ENCODE measurements at regions not wholly inside any gene's neighbourhood (a gene's known extent, or its start where the extent isn't known, plus 50 kb on each side); places are given as distances from the start of the nearest gene placed in this dataset.

- 98% methylated on average over 4 of the region's 4 CpGs; no CpG with 5 or more reads in 1 of the 2 donors for WGBS, 2 donors (ENCODE audit: low coverage in 1 of 2)
- no peak overlapping the region for H3K27ac ChIP-seq
- no peak overlapping the region for H3K4me3 ChIP-seq
- H3K9me3 ChIP-seq = no peaks in the 10 kb centered on the region
- H3K27me3 ChIP-seq = no peaks in the 10 kb centered on the region
- TF ChIP-seq CTCF (IDR thresholded peaks at IDR 0.05) (no peak), POLR2AphosphoS5 (IDR thresholded peaks at IDR 0.05) (no peak), EP300 (IDR thresholded peaks at IDR 0.05) (no peak), POLR2A (IDR thresholded peaks at IDR 0.05) (no peak)
- peaks cover 0 to 11% (median 0%) of the 10 kb centered on the region in 3 donors for H3K4me1 ChIP-seq
- ATAC-seq = no peak
- no peaks in the 10 kb centered on the region for H3K36me3 ChIP-seq
Observed at GRCh38 chr3:165519687-165520086, 317.5 kb downstream of the BCHE start.

GRCh38 chr3:165518346-165518745, 318.9 kb downstream of the BCHE start:
- 28 to 53% methylated on average over 2 of the region's 2 CpGs for WGBS, 2 donors (ENCODE audit: low coverage in 1 of 2)
- no peak for ATAC-seq

GRCh38 chr3:165513715-165514701, 317.8 kb upstream of the SLITRK3 start:
- Histone ChIP-seq H3K4me1 (no peaks in the 10 kb centered on the region), H3K27ac (no peak overlapping the region), H3K4me3 (no peak overlapping the region), H3K9me3 (no peaks in the 10 kb centered on the region), H3K27me3 (no peaks in the 10 kb centered on the region), H3K36me3 (no peaks in the 10 kb centered on the region)
- TF ChIP-seq EP300 (IDR thresholded peaks at IDR 0.05) (no peak), POLR2A (IDR thresholded peaks at IDR 0.05) (no peak), POLR2AphosphoS5 (IDR thresholded peaks at IDR 0.05) (no peak), CTCF (IDR thresholded peaks at IDR 0.05) (no peak)
- 83 to 94% methylated on average over 2 to 4 of the region's 4 CpGs for WGBS, 2 donors (ENCODE audit: low coverage in 1 of 2)
- ATAC-seq = no peak

More at GRCh38 chr3:165518346-165518745, 318.9 kb downstream of the BCHE start:
- TF ChIP-seq CTCF (IDR thresholded peaks at IDR 0.05) (no peak), EP300 (IDR thresholded peaks at IDR 0.05) (no peak), POLR2A (IDR thresholded peaks at IDR 0.05) (no peak), POLR2AphosphoS5 (IDR thresholded peaks at IDR 0.05) (no peak)
- no peaks in the 10 kb centered on the region for H3K36me3 ChIP-seq
- H3K4me3 ChIP-seq = no peak overlapping the region
- H3K27ac ChIP-seq = no peak overlapping the region
- H3K27me3 ChIP-seq = no peaks in the 10 kb centered on the region
- no peaks in the 10 kb centered on the region for H3K9me3 ChIP-seq
- peaks cover 0 to 11% (median 0%) of the 10 kb centered on the region in 3 donors for H3K4me1 ChIP-seq

GRCh38 chr3:165507576-165507975, 311.4 kb upstream of the SLITRK3 start:
- no peak for ATAC-seq

More at GRCh38 chr3:165507576-165507975, 311.4 kb upstream of the SLITRK3 start:
- H3K27me3 ChIP-seq = no peaks in the 10 kb centered on the region
- TF ChIP-seq CTCF (IDR thresholded peaks at IDR 0.05) (no peak), EP300 (IDR thresholded peaks at IDR 0.05) (no peak), POLR2AphosphoS5 (IDR thresholded peaks at IDR 0.05) (no peak)
- H3K27ac ChIP-seq = no peak overlapping the region
- 86 to 96% methylated on average over 3 of the region's 3 CpGs for WGBS, 2 donors (ENCODE audit: low coverage in 1 of 2)
- no peaks in the 10 kb centered on the region for H3K9me3 ChIP-seq
- H3K36me3 ChIP-seq = no peaks in the 10 kb centered on the region
- H3K4me3 ChIP-seq = no peak overlapping the region
- H3K4me1 ChIP-seq = peaks cover 0 to 12% (median 0%) of the 10 kb centered on the region in 3 donors

Measured in gastroesophageal sphincter (tissue), 4 donors.